ENCODE measurements at regions not wholly inside any gene's neighbourhood (a gene's known extent, or its start where the extent isn't known, plus 50 kb on each side); places are given as distances from the start of the nearest gene placed in this dataset.

DNA sequence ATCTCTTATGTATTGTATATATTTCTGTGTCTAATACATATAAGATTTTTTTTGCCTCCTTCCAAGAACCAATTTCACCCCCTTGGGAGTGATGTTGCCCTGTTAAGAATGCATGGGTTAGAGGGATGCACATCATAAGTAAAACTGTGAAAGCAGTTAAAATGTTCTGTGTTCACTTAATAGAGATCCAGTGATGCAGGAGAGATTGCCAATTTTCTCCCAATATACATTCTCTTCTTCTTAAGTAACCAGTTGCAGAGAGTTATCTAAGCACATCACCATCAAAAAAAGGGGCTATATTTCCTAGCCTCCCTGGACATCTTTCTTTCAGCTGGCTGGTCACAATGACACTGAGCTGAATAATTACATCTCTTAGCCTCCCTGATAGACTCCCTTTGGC is 307.0 kb downstream of the OSTF1 start:
- TF ChIP-seq, protein P1, sequence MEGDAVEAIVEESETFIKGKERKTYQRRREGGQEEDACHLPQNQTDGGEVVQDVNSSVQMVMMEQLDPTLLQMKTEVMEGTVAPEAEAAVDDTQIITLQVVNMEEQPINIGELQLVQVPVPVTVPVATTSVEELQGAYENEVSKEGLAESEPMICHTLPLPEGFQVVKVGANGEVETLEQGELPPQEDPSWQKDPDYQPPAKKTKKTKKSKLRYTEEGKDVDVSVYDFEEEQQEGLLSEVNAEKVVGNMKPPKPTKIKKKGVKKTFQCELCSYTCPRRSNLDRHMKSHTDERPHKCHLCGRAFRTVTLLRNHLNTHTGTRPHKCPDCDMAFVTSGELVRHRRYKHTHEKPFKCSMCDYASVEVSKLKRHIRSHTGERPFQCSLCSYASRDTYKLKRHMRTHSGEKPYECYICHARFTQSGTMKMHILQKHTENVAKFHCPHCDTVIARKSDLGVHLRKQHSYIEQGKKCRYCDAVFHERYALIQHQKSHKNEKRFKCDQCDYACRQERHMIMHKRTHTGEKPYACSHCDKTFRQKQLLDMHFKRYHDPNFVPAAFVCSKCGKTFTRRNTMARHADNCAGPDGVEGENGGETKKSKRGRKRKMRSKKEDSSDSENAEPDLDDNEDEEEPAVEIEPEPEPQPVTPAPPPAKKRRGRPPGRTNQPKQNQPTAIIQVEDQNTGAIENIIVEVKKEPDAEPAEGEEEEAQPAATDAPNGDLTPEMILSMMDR (IDR thresholded peaks at IDR 0.05; ENCODE audit: extremely low read depth in 1 of 2, insufficient read depth in 1 of 2, low read depth in 1 of 2, low read length in 2 of 2), result no peak
- TF ChIP-seq EZH2 (IDR thresholded peaks at IDR 0.05; ENCODE audit: borderline replicate concordance, low read depth, low read length, severe bottlenecking) (no peak), POLR2A (IDR thresholded peaks at IDR 0.05; ENCODE audit: low read depth, low read length) (no peak), JUN (IDR thresholded peaks at IDR 0.05; ENCODE audit: borderline replicate concordance, insufficient read depth, insufficient read length, low read depth) (no peak), POLR2AphosphoS5 (IDR thresholded peaks at IDR 0.05; ENCODE audit: insufficient read depth, low read depth, low read length) (no peak), MYC (IDR thresholded peaks at IDR 0.05; ENCODE audit: low read depth, low read length) (no peak)
- TF ChIP-seq, protein P2, sequence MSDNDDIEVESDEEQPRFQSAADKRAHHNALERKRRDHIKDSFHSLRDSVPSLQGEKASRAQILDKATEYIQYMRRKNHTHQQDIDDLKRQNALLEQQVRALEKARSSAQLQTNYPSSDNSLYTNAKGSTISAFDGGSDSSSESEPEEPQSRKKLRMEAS (IDR thresholded peaks at IDR 0.05; ENCODE audit: insufficient read depth, insufficient read length), result no peak
